OCI-LY1 (cell line): ENCODE measurements at regions not wholly inside any gene's neighbourhood (a gene's known extent, or its start where the extent isn't known, plus 50 kb on each side); places are given as distances from the start of the nearest gene placed in this dataset.

Source experiments
- EZH2 ChIP-seq: fragments of 200-600 bp; sonication (generic), shearing (Covaris generic); IDR thresholded peaks from 2 replicates; pipeline ENCODE4 v1.8.0; 2017; ENCODE audit warnings: borderline replicate concordance, mixed run types, mild to moderate bottlenecking, antibody characterized with exemption, low read length, moderate library complexity, mixed read lengths
- TF ChIP-seq, protein P1 (sequence below): fragments of 200-600 bp; sonication (generic), shearing (Covaris generic); IDR thresholded peaks from 2 replicates; pipeline ENCODE4 v1.5.1; 2017; ENCODE audit warnings: mild to moderate bottlenecking, antibody characterized with exemption, low read length, moderate library complexity, mixed read lengths

DNA sequence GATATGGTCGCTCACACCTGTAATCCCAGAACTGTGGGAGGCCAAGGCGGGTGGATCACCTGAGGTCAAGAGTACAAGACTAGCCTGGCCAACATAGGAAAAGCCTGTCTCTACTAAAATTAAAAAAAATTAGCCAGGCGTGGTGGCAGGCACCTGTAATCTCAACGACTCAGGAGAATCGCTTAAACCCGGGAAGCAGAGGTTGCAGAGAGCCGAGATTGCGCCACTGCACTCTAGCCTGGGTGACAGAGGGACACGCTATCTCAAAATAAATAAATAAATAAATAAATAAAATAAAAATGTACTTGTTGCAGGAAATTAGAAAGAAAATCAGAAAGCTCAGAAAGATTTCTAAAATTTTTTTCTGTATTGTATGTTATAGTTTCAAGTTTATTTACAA is 113.9 kb downstream of the LITAF start:
- TF ChIP-seq, protein P1, sequence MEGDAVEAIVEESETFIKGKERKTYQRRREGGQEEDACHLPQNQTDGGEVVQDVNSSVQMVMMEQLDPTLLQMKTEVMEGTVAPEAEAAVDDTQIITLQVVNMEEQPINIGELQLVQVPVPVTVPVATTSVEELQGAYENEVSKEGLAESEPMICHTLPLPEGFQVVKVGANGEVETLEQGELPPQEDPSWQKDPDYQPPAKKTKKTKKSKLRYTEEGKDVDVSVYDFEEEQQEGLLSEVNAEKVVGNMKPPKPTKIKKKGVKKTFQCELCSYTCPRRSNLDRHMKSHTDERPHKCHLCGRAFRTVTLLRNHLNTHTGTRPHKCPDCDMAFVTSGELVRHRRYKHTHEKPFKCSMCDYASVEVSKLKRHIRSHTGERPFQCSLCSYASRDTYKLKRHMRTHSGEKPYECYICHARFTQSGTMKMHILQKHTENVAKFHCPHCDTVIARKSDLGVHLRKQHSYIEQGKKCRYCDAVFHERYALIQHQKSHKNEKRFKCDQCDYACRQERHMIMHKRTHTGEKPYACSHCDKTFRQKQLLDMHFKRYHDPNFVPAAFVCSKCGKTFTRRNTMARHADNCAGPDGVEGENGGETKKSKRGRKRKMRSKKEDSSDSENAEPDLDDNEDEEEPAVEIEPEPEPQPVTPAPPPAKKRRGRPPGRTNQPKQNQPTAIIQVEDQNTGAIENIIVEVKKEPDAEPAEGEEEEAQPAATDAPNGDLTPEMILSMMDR = no peak
- TF ChIP-seq EZH2 = no peak
